NCI-H1105 treated with DMSO at 0.1 percent for 48 hours (cell line): ENCODE measurements at regions not wholly inside any gene's neighbourhood (a gene's known extent, or its start where the extent isn't known, plus 50 kb on each side); places are given as distances from the start of the nearest gene placed in this dataset.

ENCODE experiments used
- DNase-seq: peaks from one replicate; lab custom pipeline; 2025; lab: John Stamatoyannopoulos, UW

- no peak for DNase-seq
Observed at GRCh38 chr3:177742273-177742672, 545.0 kb upstream of the TBL1XR1 start.

GRCh38 chr3:177743173-177743890 lies 546.0 kb upstream of the TBL1XR1 start:
- DNase-seq: no peak

GRCh38 chr3:177744873-177745606 lies 547.8 kb upstream of the TBL1XR1 start:
- no peak for DNase-seq

- DNase-seq: no peak
Observed at GRCh38 chr3:177745607-177746005, 548.3 kb upstream of the TBL1XR1 start.

- DNase-seq: no peak
Observed at GRCh38 chr3:177746337-177746933, 549.2 kb upstream of the TBL1XR1 start.

GRCh38 chr3:177749836-177750235 lies 552.6 kb upstream of the TBL1XR1 start:
- no peak for DNase-seq

- DNase-seq: no peak
Observed at GRCh38 chr3:177750436-177750835, 553.2 kb upstream of the TBL1XR1 start.

- no peak for DNase-seq
Observed at GRCh38 chr3:177751770-177752169, 554.5 kb upstream of the TBL1XR1 start.

- no peak for DNase-seq
Observed at GRCh38 chr3:177752831-177753230, 555.5 kb upstream of the TBL1XR1 start.

GRCh38 chr3:177753451-177754155 lies 556.3 kb upstream of the TBL1XR1 start:
- no peak for DNase-seq

GRCh38 chr3:177754508-177754921 lies 557.2 kb upstream of the TBL1XR1 start:
- DNase-seq: no peak

- no peak for DNase-seq
Observed at GRCh38 chr3:177758126-177758525, 560.8 kb upstream of the TBL1XR1 start.

- DNase-seq: no peak
Observed at GRCh38 chr3:177760803-177761202, 563.5 kb upstream of the TBL1XR1 start.

GRCh38 chr3:177764377-177764912 lies 567.2 kb upstream of the TBL1XR1 start:
- DNase-seq: no peak

- DNase-seq: no peak
Observed at GRCh38 chr3:177764933-177765332, 567.7 kb upstream of the TBL1XR1 start.

GRCh38 chr3:177770383-177771230 lies 573.3 kb upstream of the TBL1XR1 start:
- no peak for DNase-seq

- DNase-seq: no peak
Observed at GRCh38 chr3:177771780-177772179, 574.5 kb upstream of the TBL1XR1 start.

- DNase-seq: peak; percentile 34
Observed at GRCh38 chr3:177772908-177773557, 575.8 kb upstream of the TBL1XR1 start.

GRCh38 chr3:177773717-177774116 lies 576.4 kb upstream of the TBL1XR1 start:
- no peak for DNase-seq

GRCh38 chr3:177776661-177777101 lies 579.4 kb upstream of the TBL1XR1 start:
- DNase-seq: peak; percentile 72

- peak; percentile 59 for DNase-seq
Observed at GRCh38 chr3:177777699-177778098, 580.4 kb upstream of the TBL1XR1 start.
